ENCODE measurements at regions not wholly inside any gene's neighbourhood (a gene's known extent, or its start where the extent isn't known, plus 50 kb on each side); places are given as distances from the start of the nearest gene placed in this dataset.

GRCh38 chr11:33945481-33946268, 53.8 kb upstream of the LMO2 start (continued):
- TF ChIP-seq, protein P1, sequence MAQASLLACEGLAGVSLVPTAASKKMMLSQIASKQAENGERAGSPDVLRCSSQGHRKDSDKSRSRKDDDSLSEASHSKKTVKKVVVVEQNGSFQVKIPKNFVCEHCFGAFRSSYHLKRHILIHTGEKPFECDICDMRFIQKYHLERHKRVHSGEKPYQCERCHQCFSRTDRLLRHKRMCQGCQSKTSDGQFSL (CRISPR knock-in tag; IDR thresholded peaks at IDR 0.05) = no peak
- TF ChIP-seq, protein P1 (tag; IDR thresholded peaks at IDR 0.05) = 0 out of 4 replicates have a peak, but pooled peaks of 1 of the 2 experiments have one; percentile 19
- TF ChIP-seq DDX20 (tag; IDR thresholded peaks at IDR 0.05; ENCODE audit: low read depth) = no peak
- TF ChIP-seq SIN3A (IDR thresholded peaks at IDR 0.05; ENCODE audit: borderline replicate concordance in 2 of 2, control insufficient read depth in 1 of 2, low read depth in 2 of 2, low read length in 2 of 2) = no peak
- TF ChIP-seq SRSF1 (IDR thresholded peaks at IDR 0.05; ENCODE audit: low read depth, low read length) = no peak
- TF ChIP-seq, protein P2, sequence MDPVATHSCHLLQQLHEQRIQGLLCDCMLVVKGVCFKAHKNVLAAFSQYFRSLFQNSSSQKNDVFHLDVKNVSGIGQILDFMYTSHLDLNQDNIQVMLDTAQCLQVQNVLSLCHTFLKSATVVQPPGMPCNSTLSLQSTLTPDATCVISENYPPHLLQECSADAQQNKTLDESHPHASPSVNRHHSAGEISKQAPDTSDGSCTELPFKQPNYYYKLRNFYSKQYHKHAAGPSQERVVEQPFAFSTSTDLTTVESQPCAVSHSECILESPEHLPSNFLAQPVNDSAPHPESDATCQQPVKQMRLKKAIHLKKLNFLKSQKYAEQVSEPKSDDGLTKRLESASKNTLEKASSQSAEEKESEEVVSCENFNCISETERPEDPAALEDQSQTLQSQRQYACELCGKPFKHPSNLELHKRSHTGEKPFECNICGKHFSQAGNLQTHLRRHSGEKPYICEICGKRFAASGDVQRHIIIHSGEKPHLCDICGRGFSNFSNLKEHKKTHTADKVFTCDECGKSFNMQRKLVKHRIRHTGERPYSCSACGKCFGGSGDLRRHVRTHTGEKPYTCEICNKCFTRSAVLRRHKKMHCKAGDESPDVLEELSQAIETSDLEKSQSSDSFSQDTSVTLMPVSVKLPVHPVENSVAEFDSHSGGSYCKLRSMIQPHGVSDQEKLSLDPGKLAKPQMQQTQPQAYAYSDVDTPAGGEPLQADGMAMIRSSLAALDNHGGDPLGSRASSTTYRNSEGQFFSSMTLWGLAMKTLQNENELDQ (CRISPR knock-in tag; IDR thresholded peaks at IDR 0.05; ENCODE audit: borderline replicate concordance) = no peak
- TF ChIP-seq MIER1 (IDR thresholded peaks at IDR 0.05; ENCODE audit: low read depth) = no peak
- TF ChIP-seq SIX5 (IDR thresholded peaks at IDR 0.05; ENCODE audit: borderline replicate concordance in 1 of 2, insufficient read depth in 1 of 2, low read depth in 1 of 2, low read length in 2 of 2) = no peak
- no peak for TF ChIP-seq NKRF (IDR thresholded peaks at IDR 0.05; ENCODE audit: borderline replicate concordance)
- no peak for TF ChIP-seq TRIM24 (IDR thresholded peaks at IDR 0.05)
- TF ChIP-seq ZBED1 (IDR thresholded peaks at IDR 0.05) = no peak
- no peak for TF ChIP-seq CREB3 (tag; conservative IDR thresholded peaks at IDR 0.05; ENCODE audit: low read depth)
- TF ChIP-seq HLTF (IDR thresholded peaks at IDR 0.05) = no peak
- no peak for TF ChIP-seq SETDB1 (IDR thresholded peaks at IDR 0.05; ENCODE audit: low read length)
- TF ChIP-seq HDGF (IDR thresholded peaks at IDR 0.05) = no peak; the same call in 1 of the 2 replicates
- no peak for TF ChIP-seq THRAP3 (IDR thresholded peaks at IDR 0.05; ENCODE audit: borderline replicate concordance)
- no peak for TF ChIP-seq POLR2AphosphoS2 (IDR thresholded peaks at IDR 0.05; ENCODE audit: low read length)
- no peak for TF ChIP-seq TAL1 (IDR thresholded peaks at IDR 0.05)
- TF ChIP-seq SNRNP70 (optimal IDR thresholded peaks at IDR 0.05; ENCODE audit: low read depth, low read length) = no peak
- no peak for TF ChIP-seq MCM3 (IDR thresholded peaks at IDR 0.05)
- TF ChIP-seq ESRRB (CRISPR knock-in tag; IDR thresholded peaks at IDR 0.05; ENCODE audit: borderline replicate concordance) = no peak
- TF ChIP-seq EHMT2 (IDR thresholded peaks at IDR 0.05) = no peak
- no peak for TF ChIP-seq MCM5 (IDR thresholded peaks at IDR 0.05; ENCODE audit: low read depth)
- no peak for TF ChIP-seq PCBP1 (IDR thresholded peaks at IDR 0.05; ENCODE audit: low read depth, low read length, poor library complexity, severe bottlenecking)

Measured in K562 (cell line).